ENCODE measurements at regions not wholly inside any gene's neighbourhood (a gene's known extent, or its start where the extent isn't known, plus 50 kb on each side); places are given as distances from the start of the nearest gene placed in this dataset.
A peak's percentile ranks its signal among the peaks of the same experiment; 100 is the strongest.

DNA sequence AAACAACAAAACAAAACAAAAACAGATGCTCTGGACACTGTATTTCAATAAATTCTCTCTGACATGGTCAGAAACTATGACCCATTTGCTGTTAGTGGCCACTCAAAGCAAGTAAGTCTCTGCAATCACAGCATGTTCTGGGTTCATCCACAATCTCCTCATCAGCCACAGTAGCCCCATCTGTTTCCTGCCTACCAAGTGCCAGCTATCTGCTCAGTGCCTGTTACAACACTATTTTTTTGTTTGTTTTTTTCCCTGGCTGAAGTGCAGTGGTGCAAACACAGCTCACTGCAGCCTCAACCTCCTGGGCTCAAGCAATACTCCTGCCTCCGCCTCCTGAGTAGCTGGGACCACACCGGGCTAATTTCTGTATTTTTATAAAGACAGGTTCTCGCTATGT lies 137.9 kb downstream of the SOX9 start:
- no peak for DNase-seq (ENCODE audit: low read depth)

DNA sequence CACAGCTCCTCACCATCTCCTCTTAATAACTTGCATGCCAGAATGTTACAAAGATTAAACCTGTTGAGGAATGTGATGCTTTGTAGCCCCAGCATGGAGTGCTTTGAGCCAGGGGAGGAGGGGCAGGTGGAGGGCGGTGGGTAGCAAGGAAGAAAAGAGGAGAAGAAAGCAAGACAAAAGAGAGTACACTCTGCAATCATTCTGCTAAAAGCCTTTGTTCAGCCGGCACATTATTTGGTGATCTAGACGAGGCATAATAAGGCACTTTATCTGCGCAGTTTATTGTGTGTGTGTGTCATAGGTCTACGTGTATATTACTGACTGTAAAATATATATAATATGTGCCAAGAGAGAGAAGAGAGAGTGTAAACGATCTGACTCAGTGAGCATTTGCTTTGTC lies 139.1 kb downstream of the SOX9 start:
- DNase-seq (ENCODE audit: low read depth), result no peak

DNA sequence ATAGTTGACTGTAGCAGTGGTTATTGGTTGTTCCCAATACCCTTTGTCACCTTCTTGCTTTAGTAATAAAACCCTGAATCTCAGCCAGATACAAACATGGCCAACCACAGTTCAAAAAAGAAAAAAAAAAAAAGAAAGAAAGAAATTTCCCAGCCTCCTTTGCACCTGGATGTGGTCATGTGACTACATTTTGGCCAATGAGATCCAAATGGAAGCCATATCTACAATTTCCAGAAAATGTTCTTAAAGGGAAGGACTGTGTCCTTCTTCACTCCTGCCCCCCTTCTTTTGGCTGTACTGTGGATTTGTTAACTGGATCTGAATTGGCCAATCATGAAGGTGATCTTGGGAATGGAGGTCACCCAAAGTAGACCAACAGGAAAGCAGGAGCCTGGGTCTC lies 141.9 kb downstream of the SOX9 start:
- no peak for DNase-seq (ENCODE audit: low read depth)

DNA sequence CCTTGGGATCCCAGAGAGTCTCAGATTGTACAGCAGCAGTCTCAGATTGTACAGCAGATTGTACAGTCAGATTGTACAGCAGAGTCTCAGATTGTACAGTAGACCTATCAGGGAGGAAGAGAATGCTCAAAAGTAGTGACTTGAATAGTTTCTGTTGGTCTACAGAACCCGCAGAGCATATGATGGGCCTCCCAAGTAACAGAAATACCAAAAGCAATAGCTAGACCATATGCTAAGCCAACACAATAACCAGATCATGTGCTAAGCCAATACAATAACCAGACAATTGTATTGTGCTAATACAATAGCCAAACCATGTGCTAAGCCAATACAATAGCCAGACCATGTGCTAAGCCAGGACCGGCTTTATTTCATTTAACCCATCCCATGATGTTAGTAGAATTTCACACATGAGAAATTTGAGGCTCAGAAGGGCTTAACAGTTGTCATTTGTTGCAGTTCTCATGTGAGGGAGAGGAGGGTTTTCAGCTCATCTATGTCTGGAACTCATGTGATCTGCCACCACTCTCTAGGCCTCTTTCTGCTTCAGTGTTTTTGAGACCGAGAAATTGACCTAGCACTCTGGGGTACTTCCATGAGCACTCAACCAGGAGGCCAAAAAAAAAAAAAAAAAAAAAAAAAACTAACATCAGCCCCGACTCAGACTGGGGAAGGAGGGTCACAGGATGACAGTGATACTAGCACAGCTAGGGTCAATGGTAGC lies 144.0 kb downstream of the SOX9 start:
- DNase-seq (ENCODE audit: low read depth), result no peak

DNA sequence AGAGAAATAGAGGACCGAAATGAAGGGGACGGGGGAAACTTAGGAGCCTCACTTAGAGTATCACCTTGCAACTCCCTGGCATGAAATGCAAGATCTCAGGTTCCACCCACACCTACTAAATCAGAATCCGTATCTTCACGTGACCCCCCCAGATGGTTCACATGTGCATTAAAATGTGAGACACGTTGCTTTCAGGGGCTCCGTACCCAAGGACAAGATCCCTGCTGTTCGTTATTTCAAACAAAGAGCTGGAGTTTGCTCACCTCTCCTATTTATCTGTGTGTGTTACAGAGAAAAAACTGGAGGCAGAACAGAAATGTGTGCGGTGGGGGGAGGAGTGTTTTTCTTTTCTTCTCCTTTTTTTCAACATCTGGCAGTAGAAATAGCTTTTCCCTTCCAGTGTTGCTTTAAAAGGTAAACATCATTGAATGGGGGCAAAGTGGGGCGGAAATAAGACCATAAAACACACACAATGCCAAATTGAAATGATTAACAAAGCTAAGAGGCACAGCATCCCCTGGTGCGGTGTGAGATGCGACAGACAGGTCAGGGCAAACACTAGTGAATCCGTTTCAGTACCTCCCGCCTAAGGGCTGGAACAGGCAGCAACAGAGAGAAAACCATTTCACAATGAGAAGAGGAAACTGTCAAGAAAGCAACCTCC lies 145.4 kb downstream of the SOX9 start:
- no peak for DNase-seq (ENCODE audit: low read depth)

DNA sequence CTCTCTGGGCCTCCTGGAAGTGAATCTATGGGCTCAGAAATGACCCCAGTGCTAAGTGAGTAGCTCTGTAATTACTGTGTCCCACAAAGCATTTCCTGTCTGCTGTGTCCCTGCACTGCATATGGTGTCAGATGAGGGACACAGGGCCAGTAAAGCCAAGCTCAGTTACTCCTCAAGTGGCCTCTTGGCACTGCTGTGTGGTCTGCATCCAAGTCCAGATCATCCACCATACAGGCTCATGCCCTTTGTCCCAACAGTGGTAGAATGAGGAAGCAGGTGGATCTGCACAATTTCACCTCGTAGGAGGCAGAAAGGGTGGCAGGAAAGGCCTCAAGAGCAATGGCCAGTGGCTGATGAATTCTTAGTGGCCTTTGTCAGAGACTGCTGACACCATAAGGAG lies 146.8 kb downstream of the SOX9 start:
- DNase-seq (ENCODE audit: low read depth), result no peak

DNA sequence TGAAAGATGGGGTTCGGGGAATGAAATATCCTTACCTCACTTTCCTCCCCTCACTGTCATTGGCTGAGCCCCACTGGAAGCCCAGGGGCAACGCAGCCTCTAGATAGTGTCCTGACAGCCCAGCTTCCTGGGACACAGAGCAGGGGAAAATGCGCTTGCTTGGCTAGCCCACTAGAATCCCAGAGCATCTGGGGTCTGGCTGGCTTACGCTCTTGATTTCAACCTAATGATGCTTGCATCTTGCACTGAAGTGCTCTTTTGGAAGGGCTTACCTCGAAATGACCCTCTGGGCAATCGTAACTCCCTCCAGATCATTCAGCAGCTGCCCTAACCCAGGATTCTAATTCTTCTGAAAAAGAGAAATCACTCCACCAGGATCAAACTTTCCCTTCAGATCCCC lies 147.6 kb downstream of the SOX9 start:
- DNase-seq (ENCODE audit: low read depth), result no peak

DNA sequence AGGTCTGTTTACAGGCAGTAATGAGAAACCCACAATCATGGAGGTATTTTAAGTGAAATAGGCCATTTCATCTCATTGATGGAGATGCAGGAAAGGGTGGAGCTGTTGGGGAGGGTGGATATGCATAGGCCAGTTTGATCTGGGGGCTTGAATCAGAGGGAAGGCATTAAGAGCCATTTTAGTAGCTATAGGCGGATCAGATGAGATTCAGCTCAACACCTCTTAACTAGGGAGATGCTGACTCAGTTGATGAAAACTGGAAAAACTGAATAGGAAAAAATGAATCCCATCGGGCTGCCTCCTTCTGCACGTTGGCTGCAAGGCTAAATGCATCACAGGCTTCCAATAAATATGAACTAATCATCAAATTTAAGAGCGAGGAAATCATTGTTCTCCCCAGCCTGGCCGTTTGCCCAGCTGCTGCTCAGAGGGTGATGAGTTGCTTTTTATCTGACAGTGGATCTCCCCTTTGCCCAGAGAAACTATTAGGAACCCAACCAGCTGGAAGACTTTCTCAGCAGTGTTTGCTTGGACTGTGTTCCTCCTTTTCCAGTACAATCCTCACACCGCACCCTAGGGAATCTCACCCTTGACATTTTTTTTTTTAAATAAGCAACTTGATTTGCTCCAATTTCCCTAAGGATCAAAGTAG lies 149.6 kb downstream of the SOX9 start:
- peak; percentile 71 for DNase-seq (ENCODE audit: low read depth)

DNA sequence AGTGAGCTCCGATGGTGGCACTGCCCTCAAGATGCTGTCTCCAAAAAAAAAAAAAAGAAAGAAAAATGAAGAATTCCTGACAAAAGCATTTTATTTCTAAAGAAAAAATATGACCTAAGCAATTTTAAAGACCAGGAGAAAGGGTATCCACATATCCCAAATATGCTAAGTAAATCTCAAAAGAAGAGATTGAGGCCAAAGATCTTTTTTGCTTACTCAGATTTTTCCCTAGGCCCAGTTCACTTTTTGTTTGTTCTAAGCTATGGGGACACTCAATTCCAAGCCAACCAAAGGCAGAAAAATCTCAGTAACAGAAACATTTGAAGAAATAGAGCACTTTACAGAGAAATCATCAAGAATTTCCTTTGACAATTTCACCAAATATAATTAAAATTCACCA lies 150.8 kb downstream of the SOX9 start:
- no peak for DNase-seq (ENCODE audit: low read depth)

DNA sequence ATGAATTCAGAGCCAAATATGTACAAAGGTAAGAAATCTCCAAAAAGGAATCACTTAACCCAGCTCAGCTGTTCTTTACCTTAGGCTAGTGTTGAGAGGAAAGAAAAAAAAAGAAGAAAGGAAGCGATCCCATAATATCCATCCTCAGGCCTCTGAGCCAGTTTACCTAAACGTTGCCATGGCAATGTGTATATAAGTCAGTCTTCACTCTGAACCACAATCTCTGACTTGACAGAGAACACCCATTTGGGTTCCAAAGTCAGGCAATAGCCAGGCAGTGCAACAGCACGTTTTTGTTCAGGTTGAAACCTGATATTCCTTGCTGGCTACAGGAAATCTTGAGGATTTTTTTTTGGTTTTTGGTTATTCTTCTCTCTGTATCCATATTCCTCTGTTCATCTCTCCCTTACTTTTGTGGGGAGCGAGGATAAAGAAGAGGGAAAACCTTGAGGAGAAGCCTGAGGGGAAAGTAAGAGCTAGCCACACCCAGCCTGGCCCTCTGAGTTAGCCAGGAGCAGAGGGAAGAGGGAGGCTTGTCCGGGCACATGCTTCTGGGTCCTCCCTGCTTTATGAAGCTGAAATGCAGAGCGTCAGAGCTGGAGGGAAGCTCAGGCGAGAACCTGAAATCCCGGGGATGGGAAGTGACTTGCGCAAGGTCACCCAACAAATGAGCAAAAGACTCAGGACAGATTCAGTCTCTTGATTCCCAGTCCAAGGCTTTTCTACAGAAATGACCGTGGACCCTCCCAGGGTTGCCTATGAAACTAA lies 152.7 kb downstream of the SOX9 start:
- no peak for DNase-seq (ENCODE audit: low read depth)

DNA sequence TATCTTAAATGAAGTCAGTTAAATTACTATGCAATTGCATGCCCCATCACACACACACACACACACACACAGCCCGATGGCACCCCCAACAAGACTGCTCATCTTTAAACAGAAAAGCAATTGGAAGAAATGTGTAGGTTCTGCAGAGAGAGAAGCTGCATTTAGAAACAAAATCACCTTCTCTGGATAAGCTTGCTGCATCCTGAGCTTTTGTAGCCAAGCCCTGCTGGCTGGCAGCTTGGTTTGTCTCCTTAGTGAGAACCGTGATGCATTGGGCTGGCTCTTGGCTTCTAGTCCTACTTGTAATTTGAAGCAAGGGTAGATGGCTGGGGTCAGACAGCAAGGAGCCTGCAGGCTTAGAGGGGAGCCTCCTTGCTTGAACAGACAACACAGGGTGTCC lies 153.8 kb downstream of the SOX9 start:
- no peak for DNase-seq (ENCODE audit: low read depth)

DNA sequence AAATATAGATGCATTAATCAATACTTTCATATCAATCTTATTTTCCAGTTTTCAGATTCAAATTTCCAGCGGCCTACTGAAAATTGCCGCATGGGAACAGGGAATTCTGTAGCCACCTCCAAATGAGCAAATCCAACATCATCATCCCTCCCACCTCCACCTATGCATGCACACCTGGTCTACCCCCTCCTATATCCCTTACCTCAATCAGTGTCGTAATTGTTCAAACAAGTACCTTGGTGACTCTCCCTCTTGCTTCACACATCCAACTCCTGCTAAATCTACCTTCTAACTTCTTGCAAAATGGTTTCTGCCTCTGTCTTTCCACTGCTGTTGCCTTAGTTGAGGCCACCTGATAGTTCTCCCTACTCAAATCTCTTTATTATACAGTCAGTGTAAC lies 160.1 kb downstream of the SOX9 start:
- no peak for DNase-seq (ENCODE audit: low read depth)

DNA sequence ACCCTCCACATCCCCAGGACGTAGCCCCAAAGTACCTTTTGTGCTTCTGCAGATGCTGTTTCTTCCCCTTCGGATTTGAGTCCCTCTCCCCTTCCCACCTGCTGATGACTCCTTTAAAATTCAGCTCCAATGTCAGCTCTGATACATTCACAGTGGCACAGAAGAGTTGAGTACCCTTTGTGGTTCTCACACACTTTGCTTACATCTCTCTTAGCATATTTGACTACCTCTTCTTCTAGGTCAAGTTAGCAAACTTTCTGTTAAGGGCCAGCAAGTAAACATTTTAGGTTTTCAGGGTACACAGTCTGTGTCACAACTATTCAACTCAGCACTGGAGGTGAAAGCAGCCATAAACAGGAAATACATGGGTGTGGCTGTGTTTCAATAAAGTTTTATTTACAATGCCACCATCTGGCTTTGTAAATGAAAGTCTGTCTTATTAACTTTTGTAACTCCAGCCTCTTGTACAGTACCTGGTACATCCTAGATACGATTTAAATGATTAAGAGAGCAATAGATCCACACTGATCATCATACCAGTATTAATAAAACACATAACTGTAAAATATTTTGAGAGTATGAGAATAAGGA lies 161.7 kb downstream of the SOX9 start:
- no peak for DNase-seq (ENCODE audit: low read depth)

DNA sequence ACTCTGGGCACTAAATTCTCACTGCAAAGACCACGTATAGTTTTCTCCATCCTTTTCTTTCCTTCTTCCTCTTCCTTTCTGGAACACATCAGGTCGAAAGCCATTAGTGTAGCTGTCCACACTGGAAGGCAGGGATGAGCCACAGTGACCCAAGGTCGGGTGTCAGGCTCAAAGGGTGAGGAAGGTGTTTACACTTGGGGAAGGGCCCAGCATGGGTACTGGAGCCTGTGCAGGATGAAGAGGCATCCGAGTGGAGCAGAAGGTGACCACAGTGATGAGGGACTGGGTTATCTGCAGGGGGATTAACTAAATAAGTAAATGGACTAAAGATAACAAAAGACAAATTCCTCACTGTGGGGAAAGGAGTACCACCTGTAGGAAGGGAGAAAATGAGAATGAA lies 164.0 kb downstream of the SOX9 start:
- no peak for DNase-seq (ENCODE audit: low read depth)

DNA sequence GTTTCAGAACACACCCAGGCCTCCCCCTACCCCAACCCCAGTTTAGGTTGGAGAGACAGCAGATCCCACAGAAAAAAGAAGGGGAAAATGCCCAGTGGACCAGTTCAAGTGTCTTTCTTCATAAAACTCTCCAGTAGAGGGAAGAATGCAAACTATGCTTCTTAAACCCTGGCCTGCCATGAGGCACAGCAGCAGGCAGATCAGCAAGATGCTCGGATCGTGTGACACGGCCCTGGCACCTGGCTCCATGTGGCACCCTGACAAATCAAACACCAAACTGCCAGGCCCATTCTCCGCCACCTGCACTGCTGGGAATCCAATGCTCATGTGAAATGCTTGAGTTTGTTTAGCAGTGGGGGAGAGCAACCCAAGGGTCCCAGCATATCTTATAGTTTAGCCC lies 166.8 kb downstream of the SOX9 start:
- DNase-seq (ENCODE audit: low read depth), result no peak

DNA sequence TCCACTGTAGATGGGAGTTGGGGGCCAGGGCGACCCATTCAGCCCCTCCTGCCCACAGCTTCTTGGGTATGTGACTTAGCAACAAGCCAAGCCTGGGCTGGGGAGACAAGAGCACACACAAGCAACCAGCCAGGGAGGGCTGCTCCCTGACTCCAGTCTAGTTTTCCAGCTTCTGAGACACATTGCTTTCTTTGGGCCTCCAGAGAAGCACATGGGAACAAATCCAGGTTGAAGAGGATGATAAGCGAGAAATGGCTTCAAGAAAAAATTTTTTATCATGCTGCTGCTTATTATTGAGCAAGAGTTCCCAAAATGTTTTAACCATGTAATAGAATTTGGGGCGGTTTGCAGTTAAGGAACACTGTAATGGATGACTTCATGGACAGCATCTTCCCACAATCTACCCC lies 173.7 kb downstream of the SOX9 start:
- no peak for DNase-seq (ENCODE audit: low read depth)

DNA sequence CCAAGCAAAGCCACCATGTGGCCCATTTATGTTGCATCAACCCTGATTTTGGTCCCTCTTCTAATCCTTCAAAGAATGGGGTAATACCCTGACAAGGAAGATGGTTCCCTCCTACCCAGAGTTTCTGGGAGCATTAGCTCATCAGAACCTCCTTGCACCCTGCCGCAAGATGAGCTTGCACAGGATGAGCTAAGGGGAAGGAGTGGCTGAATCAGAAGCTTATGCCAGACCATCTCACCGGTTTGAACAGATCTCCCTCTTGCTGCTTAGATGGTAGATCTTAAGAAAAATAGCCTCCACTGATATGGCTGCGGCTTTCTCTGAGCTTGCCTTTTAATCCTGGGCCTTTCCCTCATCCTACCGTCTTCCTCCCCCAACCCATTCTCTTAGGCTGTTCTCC lies 175.1 kb downstream of the SOX9 start:
- no peak for DNase-seq (ENCODE audit: low read depth)

DNA sequence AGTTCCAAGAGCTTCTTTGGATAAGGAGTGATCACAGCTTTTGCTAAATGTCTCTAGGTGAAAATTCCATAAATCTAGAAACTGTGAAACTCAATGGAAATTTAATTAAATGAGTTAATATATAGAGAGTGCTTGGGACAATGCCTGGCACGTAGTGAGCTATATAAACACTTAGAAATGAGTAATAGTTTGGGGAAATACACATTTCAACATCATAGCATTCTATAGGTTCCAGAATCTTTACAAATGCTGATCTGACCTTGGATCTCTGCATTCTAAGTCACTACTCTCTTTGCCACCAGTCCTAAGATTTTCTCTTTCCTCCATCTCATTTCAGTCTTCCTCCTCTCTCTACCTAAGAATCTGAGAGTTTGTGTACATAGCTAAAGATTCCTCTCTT lies 175.6 kb downstream of the SOX9 start:
- DNase-seq (ENCODE audit: low read depth), result no peak

DNA sequence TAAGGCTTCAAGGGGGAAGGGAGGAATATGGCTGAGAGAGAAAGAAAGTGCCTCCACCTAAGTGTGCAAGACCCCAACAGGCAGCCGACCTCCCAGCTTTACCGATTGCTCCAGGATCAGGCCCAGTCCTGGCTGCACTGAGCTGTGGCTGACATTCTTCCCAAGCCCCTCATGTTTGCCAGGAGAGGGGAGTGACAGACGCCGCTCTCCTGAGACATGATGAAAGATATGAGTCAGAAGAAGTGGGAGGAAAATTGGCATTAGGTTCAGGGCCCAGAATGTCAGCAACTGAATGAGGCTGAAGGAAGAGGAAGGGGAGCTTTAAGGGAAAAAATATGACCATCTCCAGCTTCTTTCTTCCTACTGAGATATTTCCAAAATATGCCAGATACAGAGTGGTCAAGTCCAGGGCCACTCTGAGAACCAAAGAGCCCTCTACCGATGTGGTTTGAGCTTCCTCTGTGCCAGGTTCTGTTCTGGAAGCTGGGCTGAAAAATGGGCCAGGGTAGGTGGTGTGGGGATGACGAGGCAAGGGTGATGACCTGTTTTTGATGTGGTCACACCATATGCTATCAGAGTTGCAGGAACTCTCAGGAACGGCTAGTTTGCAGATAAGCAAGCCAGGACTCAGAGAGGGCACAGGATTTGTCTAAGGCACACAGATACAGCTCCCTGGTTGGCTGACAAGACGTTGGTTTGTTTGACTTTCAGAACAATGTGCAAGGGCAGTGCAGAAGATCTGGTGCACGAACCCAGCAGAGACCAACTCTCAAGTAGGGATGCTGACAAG lies 176.7 kb downstream of the SOX9 start:
- DNase-seq (ENCODE audit: low read depth), result no peak

DNA sequence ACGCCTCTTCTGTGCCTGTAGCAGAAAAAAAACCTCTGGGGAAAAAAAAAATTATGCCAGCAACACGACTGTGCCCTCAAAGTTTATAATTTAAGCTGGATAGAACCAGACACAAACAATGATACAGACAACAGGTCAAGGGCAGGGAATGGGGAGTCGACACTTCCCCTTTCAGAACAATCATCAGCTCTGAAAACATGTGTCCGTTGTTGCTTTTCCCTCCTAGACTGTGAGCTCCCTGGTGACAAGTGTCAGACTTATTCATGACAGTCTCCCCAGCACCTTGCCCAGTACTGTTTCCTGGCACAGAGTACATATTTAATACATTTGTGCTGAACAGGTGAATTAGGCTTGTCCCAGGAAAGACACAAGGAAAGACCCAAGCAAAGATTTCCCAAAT lies 178.3 kb downstream of the SOX9 start:
- DNase-seq (ENCODE audit: low read depth), result no peak

DNA sequence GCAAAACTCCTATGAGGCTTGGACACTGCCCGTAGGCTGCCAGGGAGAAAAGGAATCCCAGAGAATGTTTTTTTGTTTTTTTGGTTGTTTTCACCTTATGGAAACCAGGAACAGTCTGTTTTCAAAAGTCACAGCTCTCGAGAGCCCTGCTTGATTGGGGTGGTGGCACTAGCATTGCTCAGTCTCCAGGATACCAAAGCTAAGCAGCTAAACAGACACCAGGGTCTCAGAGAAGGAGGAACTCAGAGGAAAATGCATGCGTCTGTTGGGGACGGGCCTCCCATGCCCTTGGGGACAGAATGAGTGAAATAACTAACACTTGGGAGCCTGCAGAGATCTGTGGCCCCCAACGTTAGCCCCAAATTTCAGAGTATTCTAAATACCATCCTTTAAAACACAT lies 178.8 kb downstream of the SOX9 start:
- no peak for DNase-seq (ENCODE audit: low read depth)

Measured in forelimb muscle (tissue), 1 donor.